ENCODE measurements at regions not wholly inside any gene's neighbourhood (a gene's known extent, or its start where the extent isn't known, plus 50 kb on each side); places are given as distances from the start of the nearest gene placed in this dataset.

GRCh38 chr7:363626-364025 lies 73.7 kb downstream of the FOXL3 start:
- TF ChIP-seq CTCF (IDR thresholded peaks at IDR 0.05) (no peak), POLR2AphosphoS5 (IDR thresholded peaks at IDR 0.05) (no peak)

All from prostate gland (tissue), 2 donors.